HG02642 (cell line): ENCODE measurements at regions not wholly inside any gene's neighbourhood (a gene's known extent, or its start where the extent isn't known, plus 50 kb on each side); places are given as distances from the start of the nearest gene placed in this dataset.

Source experiments
- ATAC-seq: cut with Tn5 transposase; IDR thresholded peaks from one replicate; pipeline ENCODE4 v1.9.1; 2021; ENCODE audit warnings: mild to moderate bottlenecking; ENCODE audit not compliant: unreplicated experiment, poor library complexity

- no peak for ATAC-seq
Observed at GRCh38 chr10:78579576-78579975, 489.2 kb upstream of the ZMIZ1 start.

GRCh38 chr10:78579995-78580394 is 488.8 kb upstream of the ZMIZ1 start:
- no peak for ATAC-seq

GRCh38 chr10:78581133-78581694 is 487.6 kb upstream of the ZMIZ1 start:
- ATAC-seq = no peak

DNA sequence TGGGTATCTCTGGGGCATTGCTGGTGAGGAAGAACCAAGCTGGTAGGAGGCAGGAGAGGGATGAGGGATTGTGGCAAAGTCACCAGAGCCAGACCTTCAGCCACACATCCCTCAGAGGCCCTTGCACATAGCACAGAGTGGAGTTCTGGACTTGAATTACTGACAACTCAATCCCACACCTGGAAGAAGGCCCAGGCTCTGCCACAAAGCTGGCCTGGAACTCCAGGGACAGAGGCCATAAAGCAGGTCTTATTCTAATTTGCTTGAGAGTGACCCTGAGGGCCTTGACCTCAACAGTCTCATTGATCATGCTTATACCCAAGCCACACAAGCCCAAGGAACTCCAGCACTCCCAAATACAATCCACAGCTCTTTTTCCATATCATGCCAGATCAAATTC is 486.2 kb upstream of the ZMIZ1 start:
- ATAC-seq = no peak

GRCh38 chr10:78584266-78584665 is 484.5 kb upstream of the ZMIZ1 start:
- no peak for ATAC-seq

DNA sequence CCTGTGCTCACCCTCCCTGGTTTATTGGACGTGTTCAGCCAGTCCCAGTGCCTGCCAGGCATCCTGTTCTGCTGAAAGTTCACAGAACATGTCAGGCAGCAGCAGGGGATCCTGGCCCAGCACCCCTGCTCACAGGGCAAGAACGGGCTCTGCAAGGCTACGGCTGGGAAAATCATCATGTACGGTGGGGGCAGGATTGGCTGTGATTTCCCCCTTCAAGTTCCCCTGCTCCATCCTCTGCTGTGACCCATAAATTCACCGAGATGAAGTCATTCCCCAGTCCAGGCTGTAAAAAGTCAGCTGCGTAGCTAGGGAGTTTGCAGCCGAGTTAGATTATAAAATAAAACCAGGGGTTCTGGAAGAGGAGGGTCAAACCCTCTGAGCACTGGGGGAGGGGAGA is 484.1 kb upstream of the ZMIZ1 start:
- ATAC-seq = no peak

- ATAC-seq = no peak
Observed at GRCh38 chr10:78585952-78586351, 482.8 kb upstream of the ZMIZ1 start.

- ATAC-seq = no peak
Observed at GRCh38 chr10:78588194-78588811, 480.5 kb upstream of the ZMIZ1 start.

- ATAC-seq = no peak
Observed at GRCh38 chr10:78589687-78590086, 479.1 kb upstream of the ZMIZ1 start.

GRCh38 chr10:78591066-78591465 is 477.7 kb upstream of the ZMIZ1 start:
- no peak for ATAC-seq

- ATAC-seq = no peak
Observed at GRCh38 chr10:78594559-78595268, 474.1 kb upstream of the ZMIZ1 start.

DNA sequence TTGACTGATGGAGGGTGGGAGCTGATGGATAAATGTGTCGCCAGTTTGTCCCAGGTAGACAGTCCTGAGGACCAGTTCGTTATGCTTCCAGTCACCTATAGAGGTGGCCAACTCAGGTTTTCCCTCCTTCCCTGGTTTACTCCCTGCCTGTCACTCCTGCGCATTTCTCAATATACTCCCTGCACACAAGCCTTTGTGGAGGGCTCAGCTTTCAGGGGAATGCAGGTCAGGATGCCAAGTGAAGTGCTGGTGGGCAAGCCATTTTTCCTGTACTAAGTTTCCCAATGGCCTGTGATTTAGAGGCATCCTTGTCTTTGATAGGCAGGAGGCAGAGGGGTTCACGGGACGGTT is 473.5 kb upstream of the ZMIZ1 start:
- ATAC-seq = no peak

GRCh38 chr10:78596556-78596955 is 472.2 kb upstream of the ZMIZ1 start:
- no peak for ATAC-seq

DNA sequence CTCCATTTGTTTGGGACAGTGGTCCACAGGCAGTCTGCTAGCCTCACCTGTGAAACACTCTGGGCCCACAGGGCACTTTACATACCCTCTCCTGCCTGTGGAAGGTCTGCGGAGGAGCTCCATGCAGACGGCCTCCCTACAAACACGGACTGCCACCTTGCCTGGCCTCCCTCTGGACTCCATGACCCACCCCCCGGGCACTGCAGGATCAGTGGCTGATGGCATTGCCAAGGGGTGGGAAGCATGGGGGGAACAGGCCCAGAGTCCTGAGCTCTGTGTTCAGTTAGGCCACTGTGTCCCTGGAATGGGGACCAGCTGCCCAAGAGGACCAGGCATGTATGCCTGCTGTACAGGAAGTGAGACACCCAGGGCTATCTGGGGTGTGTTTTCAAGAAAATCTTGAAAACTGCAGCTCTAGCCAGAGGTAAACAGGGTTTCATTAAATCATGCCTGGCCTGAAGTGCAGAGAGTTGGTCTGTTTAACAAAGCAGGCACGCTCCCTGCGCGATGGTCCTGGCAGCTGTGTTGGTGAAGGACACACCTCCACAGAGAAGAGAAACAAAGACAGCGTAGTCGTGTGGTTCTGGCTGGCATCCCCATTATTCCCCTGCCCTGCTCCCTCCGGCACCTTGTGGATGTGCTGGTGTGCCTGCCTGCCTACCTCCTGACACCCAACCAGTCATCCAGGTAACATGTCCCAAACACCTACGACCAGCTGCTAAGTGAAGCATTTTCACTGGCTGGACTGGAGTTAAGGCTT is 470.8 kb upstream of the ZMIZ1 start:
- ATAC-seq = no peak

- ATAC-seq = no peak
Observed at GRCh38 chr10:78599122-78599853, 469.5 kb upstream of the ZMIZ1 start.

DNA sequence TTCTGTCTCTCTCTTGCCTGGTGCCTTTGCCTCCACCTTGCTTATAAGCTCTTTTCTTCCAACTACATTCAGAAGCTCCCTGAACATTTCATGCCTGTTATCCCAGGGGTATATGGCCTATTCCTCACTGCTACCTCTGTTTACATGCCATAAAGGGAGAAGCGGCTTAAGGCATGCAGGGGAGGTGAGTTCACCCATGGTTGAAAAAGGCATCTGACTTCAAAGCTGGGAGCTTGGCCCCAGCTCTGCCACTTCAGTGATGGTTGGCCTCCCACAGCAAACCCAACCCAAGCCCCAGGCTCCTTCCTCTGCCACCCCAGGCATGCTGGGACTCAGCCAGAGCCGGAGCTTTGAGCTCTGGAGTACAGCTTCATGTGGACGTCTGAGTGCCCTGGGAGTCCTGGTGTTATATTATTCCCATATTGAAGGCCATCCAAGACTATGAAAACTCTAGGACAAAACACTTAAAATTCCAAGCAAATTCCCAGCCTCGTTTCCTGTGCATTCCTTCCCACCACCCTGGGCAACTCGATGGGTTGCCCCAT is 468.6 kb upstream of the ZMIZ1 start:
- no peak for ATAC-seq

- ATAC-seq = no peak
Observed at GRCh38 chr10:78600740-78601139, 468.0 kb upstream of the ZMIZ1 start.

- ATAC-seq = no peak
Observed at GRCh38 chr10:78602201-78602932, 466.4 kb upstream of the ZMIZ1 start.

DNA sequence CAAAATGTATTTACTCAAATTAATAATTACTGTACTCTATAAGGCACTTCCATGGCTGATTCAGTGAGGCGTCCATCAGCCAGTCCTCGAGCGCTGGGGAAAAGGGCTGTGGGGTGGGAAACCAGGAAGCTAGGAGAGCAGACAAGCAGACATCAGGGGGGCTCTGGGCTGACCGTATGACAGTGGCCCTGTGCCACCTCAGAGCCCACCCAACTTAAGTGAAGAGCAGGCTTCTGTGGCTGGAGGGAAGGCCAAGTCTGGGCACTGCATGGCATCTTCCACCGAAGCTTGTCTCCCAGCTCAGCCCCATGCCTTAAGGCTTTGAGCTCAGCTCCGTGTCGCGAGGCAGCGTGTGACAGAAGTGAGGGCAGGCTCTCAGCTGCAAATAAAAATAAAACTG is 464.5 kb upstream of the ZMIZ1 start:
- ATAC-seq = no peak

DNA sequence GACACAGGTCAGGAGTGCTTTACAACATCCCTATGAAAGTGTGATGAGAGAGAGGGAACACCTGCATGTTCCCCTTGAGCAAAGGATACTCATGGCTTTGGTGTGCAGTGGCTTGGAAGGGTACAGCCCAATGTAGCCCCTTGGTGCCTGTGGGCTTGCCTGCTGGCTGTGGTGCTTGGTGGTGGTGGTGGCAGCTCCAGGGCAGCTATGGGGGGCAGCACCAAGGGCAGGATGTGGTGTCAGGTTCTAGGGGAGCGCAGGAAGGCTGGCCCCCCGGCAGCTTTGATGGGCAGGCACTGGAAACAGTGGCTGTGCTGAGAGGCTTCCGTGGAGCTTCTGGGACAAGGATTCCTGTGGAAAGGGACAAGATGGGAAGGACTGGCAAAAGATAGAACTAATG is 464.0 kb upstream of the ZMIZ1 start:
- ATAC-seq = no peak
